A673 (cell line): ENCODE measurements at regions not wholly inside any gene's neighbourhood (a gene's known extent, or its start where the extent isn't known, plus 50 kb on each side); places are given as distances from the start of the nearest gene placed in this dataset.

ENCODE experiments used
- CTCF ChIP-seq: fragments of 300-800, 200-600 bp; sonication (generic); conservative IDR thresholded peaks from 2 replicates; pipeline ENCODE4 v1.5.1; 2017; ENCODE audit warnings: low read depth, mild to moderate bottlenecking, antibody characterized with exemption, low read length, moderate library complexity, mixed read lengths
- EZH2 ChIP-seq: fragments of 200-600 bp; sonication (generic); IDR thresholded peaks from 2 replicates; pipeline ENCODE4 v1.6.1; 2017; ENCODE audit warnings: borderline replicate concordance, low read depth, mild to moderate bottlenecking, mixed read lengths, antibody characterized with exemption, low read length; ENCODE audit not compliant: poor library complexity, severe bottlenecking

GRCh38 chr18:68505178-68505574 lies 209.7 kb downstream of the TMX3 start:
- TF ChIP-seq CTCF (no peak), EZH2 (no peak)
